LNCaP clone FGC (cell line): ENCODE measurements at regions not wholly inside any gene's neighbourhood (a gene's known extent, or its start where the extent isn't known, plus 50 kb on each side); places are given as distances from the start of the nearest gene placed in this dataset.

Source experiments
- DNase-seq: peaks from one replicate; pipeline ENCODE4 v3.0.0-alpha.2; 2011; ENCODE audit warnings: low read depth
- H3K4me3 ChIP-seq: 2 replicates; pipeline ENCODE4 v1.5.1; 2011; ENCODE audit warnings: mild to moderate bottlenecking, low read depth, low read length, control low read depth
- CTCF ChIP-seq: IDR thresholded peaks from 2 replicates; pipeline ENCODE4 v1.5.1; 2012; ENCODE audit warnings: mild to moderate bottlenecking; ENCODE audit not compliant: control insufficient read depth, insufficient read depth; ENCODE audit errors: extremely low read depth

GRCh38 chr10:62613859-62614258 lies 190.7 kb upstream of the ADO start:
- no peak for TF ChIP-seq CTCF
- DNase-seq = no peak
- H3K4me3 ChIP-seq = no peak overlapping the region

DNA sequence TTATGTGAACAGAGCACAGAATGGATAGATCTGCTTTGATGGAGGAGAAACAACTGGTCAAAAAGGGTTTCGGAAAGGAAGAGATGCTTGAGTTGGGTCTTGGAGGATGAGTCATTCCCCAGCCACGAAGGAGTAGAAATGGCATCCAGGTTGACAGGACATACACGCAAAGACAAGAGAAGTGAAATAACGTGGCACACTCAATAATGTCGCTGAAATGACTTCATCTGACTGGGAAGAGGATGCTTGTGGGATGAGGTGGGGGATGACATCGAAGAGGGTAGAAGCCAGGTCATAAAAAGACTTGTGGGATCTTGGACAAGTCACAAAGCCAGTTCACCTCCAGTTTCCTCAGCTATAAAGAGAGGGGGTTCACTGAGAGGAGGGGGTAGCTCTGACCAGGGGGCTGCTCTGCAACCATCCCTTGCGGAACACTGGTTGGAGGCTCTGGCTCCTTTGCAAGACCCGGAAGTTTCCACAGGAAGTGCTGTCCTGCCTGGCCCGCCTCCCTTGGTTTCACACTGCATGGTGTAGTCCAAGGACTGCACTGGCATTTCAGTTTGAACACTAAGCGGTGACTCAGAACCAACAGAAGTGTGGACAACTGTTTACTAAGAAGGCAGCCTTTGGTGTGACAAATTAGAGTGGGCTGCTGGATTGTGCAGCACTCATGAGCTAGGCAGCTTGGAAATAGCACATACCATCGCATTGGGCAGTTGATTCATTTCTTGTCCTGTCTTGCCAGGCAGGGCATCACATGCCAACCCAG lies 189.9 kb upstream of the ADO start:
- no peak for TF ChIP-seq CTCF
- no peak for DNase-seq
- H3K4me3 ChIP-seq = no peak overlapping the region

DNA sequence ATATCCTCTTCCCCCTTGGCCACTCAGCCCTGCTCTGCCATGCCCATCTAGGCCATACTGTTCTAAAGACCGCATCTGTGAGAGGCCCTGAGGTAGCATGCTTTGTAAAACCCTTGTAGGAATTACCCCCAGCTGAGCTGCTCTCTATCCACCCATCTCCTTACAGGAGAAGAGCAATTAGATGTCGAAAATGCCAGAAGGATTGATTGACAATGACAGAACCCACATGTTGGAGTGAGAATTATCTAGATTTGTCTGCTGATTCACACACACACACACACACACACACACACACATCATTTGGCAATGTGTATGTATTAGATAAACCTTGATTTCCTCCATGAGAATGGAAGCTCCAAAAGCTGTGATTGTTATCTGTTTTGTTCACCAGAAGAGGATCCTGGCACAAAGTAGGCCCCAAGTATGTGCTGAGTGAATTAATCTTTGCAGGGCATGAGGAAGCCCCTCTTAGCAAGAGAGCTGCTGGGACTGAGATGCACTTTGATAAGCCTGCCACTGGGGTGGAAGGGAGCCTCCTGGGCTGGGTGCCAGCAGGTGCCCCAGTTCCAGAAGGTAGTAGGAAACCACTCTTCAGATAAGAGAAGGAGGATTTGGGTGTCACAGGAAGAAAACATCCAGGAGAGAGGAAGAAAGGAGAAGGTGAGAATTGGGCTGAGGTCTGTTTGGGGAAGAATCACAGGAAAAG lies 187.5 kb upstream of the ADO start:
- no peak for TF ChIP-seq CTCF
- DNase-seq = no peak
- H3K4me3 ChIP-seq = no peak overlapping the region

- no peak for TF ChIP-seq CTCF
- no peak for DNase-seq
- H3K4me3 ChIP-seq = no peak overlapping the region
Measured at GRCh38 chr10:62617652-62618051, 186.9 kb upstream of the ADO start.

GRCh38 chr10:62618054-62618453 lies 186.5 kb upstream of the ADO start:
- TF ChIP-seq CTCF = no peak
- no peak overlapping the region for H3K4me3 ChIP-seq
- no peak for DNase-seq

GRCh38 chr10:62618576-62619412 lies 185.7 kb upstream of the ADO start:
- no peak for DNase-seq
- no peak overlapping the region for H3K4me3 ChIP-seq
- TF ChIP-seq CTCF = no peak
